Endodermal cell (in vitro differentiated cells): ENCODE measurements at regions not wholly inside any gene's neighbourhood (a gene's known extent, or its start where the extent isn't known, plus 50 kb on each side); places are given as distances from the start of the nearest gene placed in this dataset.

Experiments
- DNase-seq: peaks from one replicate; pipeline ENCODE4 v3.0.0-alpha.2; 2017
- H3K27ac ChIP-seq: 2 replicates; pipeline ENCODE4 v1.5.1; 2013; ENCODE audit warnings: mild to moderate bottlenecking, low read depth, low read length, moderate library complexity
- H3K27me3 ChIP-seq: 2 replicates; pipeline ENCODE4 v1.6.1; 2013; ENCODE audit warnings: mild to moderate bottlenecking, low read length, moderate library complexity; ENCODE audit not compliant: insufficient read depth, control insufficient read depth, poor library complexity, severe bottlenecking
- H3K36me3 ChIP-seq: 2 replicates; pipeline ENCODE4 v1.7.0; 2013; ENCODE audit warnings: mild to moderate bottlenecking, low read length, moderate library complexity; ENCODE audit not compliant: control insufficient read depth, insufficient read depth
- H3K4me1 ChIP-seq: one replicate; pipeline ENCODE4 v1.7.0; 2013; ENCODE audit warnings: low read length; ENCODE audit not compliant: control insufficient read depth, insufficient read depth
- H3K4me3 ChIP-seq: 2 replicates; pipeline ENCODE4 v1.5.1; 2013; ENCODE audit warnings: mild to moderate bottlenecking, low read length, moderate library complexity
- H3K9ac ChIP-seq: 2 replicates; pipeline ENCODE4 v1.6.1; 2013; ENCODE audit warnings: mild to moderate bottlenecking, low read length, moderate library complexity; ENCODE audit not compliant: poor library complexity, severe bottlenecking; ENCODE audit errors: extremely low read depth
- H3K9me3 ChIP-seq: 2 replicates; pipeline ENCODE4 v1.6.1; 2013; ENCODE audit warnings: mild to moderate bottlenecking, low read length, moderate library complexity; ENCODE audit not compliant: control insufficient read depth
- H3K27ac Mint-ChIP-seq: 2 replicates; pipeline ENCODE4 v1.8.0; 2020; ENCODE audit warnings: mixed read lengths
- H3K27me3 Mint-ChIP-seq: 2 replicates; pipeline ENCODE4 v1.8.0; 2021; ENCODE audit warnings: mild to moderate bottlenecking, mixed read lengths; ENCODE audit not compliant: insufficient read depth
- H3K36me3 Mint-ChIP-seq: 2 replicates; pipeline ENCODE4 v1.8.0; 2020; ENCODE audit warnings: low read depth, mixed read lengths
- H3K4me1 Mint-ChIP-seq: 2 replicates; pipeline ENCODE4 v1.8.0; 2020; ENCODE audit warnings: mixed read lengths
- H3K4me3 Mint-ChIP-seq: 2 replicates; pipeline ENCODE4 v1.8.0; 2020; ENCODE audit warnings: mild to moderate bottlenecking, moderate library complexity, mixed read lengths
- H3K9me3 Mint-ChIP-seq: 2 replicates; pipeline ENCODE4 v1.8.0; 2020; ENCODE audit warnings: mild to moderate bottlenecking, mixed read lengths
- WGBS, 2 experiments: methylation state at CpG; one replicate each; pipeline versions ENCODE4 v1.1.5 to v1.1.7; 2013; ENCODE audit warnings: missing lambda C conversion rate in 2 of 2, mixed read lengths in 1 of 2; ENCODE audit not compliant: insufficient coverage in 1 of 2, insufficient read length in 1 of 2; 5-methylcytosine and 5-hydroxymethylcytosine counted together
- TF ChIP-seq, protein P1 (sequence below): fragments of 200-600 bp; sonication (generic); conservative IDR thresholded peaks from 2 replicates; pipeline ENCODE4 v1.5.0; 2021; ENCODE audit warnings: antibody characterized with exemption, mild to moderate bottlenecking

DNA sequence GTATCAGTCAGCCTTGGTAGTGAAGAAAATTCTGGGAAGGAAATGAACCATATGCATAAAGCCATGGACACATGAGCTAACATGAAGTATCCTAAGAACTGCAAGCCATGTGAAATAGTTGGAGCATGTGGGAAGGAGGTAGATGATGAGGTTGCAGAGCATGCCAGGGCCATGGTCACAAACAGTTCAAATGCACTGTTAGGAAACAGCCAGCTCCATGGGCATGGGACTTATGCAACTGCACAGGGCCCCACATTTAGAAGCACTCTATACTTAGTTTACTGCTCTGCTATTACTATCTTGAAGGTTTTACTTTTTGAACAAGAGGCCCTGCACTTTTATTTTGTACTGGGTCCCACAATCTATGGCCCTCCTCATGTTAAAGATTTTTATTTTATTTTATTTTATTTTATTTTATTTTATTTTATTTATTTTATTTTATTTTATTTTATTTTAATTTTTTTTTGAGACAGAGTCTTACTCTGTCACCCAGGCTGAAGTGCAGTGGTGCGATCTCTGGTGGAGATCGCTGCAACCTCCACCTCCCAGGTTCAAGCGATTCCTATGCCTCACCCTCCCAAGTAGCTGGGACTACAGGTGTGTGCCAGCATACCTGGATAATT lies 169.1 kb downstream of the IBTK start:
- H3K9me3 ChIP-seq = no peaks in the 10 kb centered on the region
- TF ChIP-seq, protein P1, sequence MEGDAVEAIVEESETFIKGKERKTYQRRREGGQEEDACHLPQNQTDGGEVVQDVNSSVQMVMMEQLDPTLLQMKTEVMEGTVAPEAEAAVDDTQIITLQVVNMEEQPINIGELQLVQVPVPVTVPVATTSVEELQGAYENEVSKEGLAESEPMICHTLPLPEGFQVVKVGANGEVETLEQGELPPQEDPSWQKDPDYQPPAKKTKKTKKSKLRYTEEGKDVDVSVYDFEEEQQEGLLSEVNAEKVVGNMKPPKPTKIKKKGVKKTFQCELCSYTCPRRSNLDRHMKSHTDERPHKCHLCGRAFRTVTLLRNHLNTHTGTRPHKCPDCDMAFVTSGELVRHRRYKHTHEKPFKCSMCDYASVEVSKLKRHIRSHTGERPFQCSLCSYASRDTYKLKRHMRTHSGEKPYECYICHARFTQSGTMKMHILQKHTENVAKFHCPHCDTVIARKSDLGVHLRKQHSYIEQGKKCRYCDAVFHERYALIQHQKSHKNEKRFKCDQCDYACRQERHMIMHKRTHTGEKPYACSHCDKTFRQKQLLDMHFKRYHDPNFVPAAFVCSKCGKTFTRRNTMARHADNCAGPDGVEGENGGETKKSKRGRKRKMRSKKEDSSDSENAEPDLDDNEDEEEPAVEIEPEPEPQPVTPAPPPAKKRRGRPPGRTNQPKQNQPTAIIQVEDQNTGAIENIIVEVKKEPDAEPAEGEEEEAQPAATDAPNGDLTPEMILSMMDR = no peak

DNA sequence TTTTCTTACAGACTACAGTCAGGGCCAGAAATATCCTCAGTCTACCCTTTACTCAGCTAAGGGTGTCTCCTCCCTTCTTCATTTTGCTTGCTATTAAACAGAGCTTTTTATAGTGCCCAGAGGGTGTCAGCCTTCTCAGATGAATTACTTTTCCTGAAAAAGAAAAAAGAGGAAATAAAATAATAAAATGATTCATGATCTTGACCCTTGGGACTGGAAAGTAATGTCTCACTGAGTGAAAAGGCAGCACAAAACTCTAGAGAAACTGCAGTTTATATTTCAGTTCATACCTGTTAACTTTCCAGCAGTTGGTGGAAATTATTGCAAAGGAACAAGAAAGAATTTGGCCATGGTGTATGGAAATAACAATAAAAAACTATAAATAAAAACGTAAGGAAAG lies 170.6 kb downstream of the IBTK start:
- H3K9ac ChIP-seq = no peak overlapping the region
- no peaks in the 10 kb centered on the region for H3K9me3 ChIP-seq
- Mint-ChIP-seq H3K4me3 (no peak overlapping the region), H3K27me3 (no peaks in the 10 kb centered on the region), H3K27ac (no peak overlapping the region), H3K9me3 (no peaks in the 10 kb centered on the region), H3K36me3 (no peaks in the 10 kb centered on the region), H3K4me1 (peaks cover 26% of the 10 kb centered on the region)
- H3K27ac ChIP-seq = no peak overlapping the region
- DNase-seq = no peak
- H3K4me3 ChIP-seq = no peak overlapping the region
- peaks cover 5% of the 10 kb centered on the region for H3K4me1 ChIP-seq
- TF ChIP-seq, protein P1 = no peak
- WGBS, 2 experiments = no CpG with 5 or more reads among the region's 1 CpG
- H3K27me3 ChIP-seq = no peaks in the 10 kb centered on the region
- H3K36me3 ChIP-seq = no peaks in the 10 kb centered on the region

More for the DNA sequence above, 169.1 kb downstream of the IBTK start:
- Mint-ChIP-seq H3K27ac (no peak overlapping the region), H3K36me3 (no peaks in the 10 kb centered on the region), H3K9me3 (no peaks in the 10 kb centered on the region), H3K4me3 (no peak overlapping the region), H3K27me3 (no peaks in the 10 kb centered on the region), H3K4me1 (peaks cover 15% of the 10 kb centered on the region)
- H3K36me3 ChIP-seq = no peaks in the 10 kb centered on the region
- no peak overlapping the region for H3K27ac ChIP-seq
- H3K27me3 ChIP-seq = no peaks in the 10 kb centered on the region
- WGBS, 2 experiments = 95% methylated on average over 3 of the region's 3 CpGs; no CpG with 5 or more reads in 1 of the 2 experiments
- no peak overlapping the region for H3K4me3 ChIP-seq
- H3K9ac ChIP-seq = no peak overlapping the region
- H3K4me1 ChIP-seq = peaks cover 5% of the 10 kb centered on the region
- no peak for DNase-seq

- H3K27ac ChIP-seq = no peak overlapping the region
- no peak overlapping the region for H3K4me3 ChIP-seq
- Mint-ChIP-seq H3K4me1 (peaks cover 27% of the 10 kb centered on the region), H3K27ac (no peak overlapping the region), H3K36me3 (no peaks in the 10 kb centered on the region), H3K9me3 (no peaks in the 10 kb centered on the region), H3K4me3 (no peak overlapping the region), H3K27me3 (no peaks in the 10 kb centered on the region)
- peaks cover 6% of the 10 kb centered on the region for H3K27me3 ChIP-seq
- no peak for DNase-seq
- H3K4me1 ChIP-seq = peaks cover 5% of the 10 kb centered on the region
- no peaks in the 10 kb centered on the region for H3K9me3 ChIP-seq
- TF ChIP-seq, protein P1 = no peak
- no peak overlapping the region for H3K9ac ChIP-seq
- WGBS, 2 experiments = 86 to 90% methylated on average over 1 to 2 of the region's 2 CpGs
- H3K36me3 ChIP-seq = no peaks in the 10 kb centered on the region
These were observed 173.0 kb downstream of the IBTK start for GRCh38 chr6:82074556-82074955.
